ENCODE measurements at regions not wholly inside any gene's neighbourhood (a gene's known extent, or its start where the extent isn't known, plus 50 kb on each side); places are given as distances from the start of the nearest gene placed in this dataset.

DNA sequence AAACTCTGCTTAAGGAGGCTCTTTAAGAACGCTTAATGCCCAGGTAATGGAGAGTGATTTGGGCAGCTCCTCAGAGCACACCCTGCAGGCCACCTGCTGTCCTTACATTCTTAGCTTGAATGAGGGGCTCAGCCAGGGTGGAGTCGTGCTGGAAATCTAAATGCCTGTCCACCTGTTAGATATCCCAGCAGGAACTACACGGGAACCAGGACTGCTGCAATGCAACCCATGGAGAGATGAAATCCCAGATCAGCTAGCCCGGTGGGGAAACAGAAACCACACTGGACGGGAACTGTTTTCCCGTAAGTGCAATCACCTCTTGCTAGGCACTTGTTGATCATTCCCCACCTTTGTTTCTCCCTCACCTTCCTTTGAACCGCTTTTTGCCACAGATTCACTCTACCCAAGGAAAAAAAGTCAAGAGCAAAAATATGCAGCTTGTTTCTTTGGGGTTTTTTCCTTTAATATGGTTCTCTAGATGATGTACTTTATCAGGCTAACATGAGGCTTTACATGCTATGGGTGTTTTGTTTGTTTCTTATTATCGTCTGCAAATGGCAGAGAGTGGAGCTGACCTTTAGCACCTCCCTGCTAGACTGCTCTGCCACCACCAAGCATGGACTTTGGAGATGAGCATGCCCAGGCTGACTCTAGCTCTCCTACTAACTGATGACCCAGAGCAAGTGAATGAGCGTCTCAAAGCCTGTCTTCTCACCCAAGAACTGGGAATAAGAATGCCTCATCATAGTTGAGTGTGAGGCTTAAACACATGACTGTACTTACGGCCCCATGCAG, 125.9 kb upstream of the TNFAIP3 start:
- ATAC-seq (replicated peaks in 1 of 2) (no peak), DNase-seq (no peak)
- peaks cover 27% of the 10 kb centered on the region for H3K27me3 Mint-ChIP-seq (ENCODE audit: low read depth)
- H3K27ac Mint-ChIP-seq, result no peak overlapping the region
- H3K4me1 Mint-ChIP-seq (ENCODE audit: low read depth), result peaks cover 57% of the 10 kb centered on the region
- H3K9me3 Mint-ChIP-seq, result no peaks in the 10 kb centered on the region
- peaks cover 1% of the 10 kb centered on the region in 2 donors for H3K36me3 Mint-ChIP-seq (ENCODE audit: insufficient read depth in 2 of 2)
- no peak overlapping the region for H3K4me3 Mint-ChIP-seq

DNA sequence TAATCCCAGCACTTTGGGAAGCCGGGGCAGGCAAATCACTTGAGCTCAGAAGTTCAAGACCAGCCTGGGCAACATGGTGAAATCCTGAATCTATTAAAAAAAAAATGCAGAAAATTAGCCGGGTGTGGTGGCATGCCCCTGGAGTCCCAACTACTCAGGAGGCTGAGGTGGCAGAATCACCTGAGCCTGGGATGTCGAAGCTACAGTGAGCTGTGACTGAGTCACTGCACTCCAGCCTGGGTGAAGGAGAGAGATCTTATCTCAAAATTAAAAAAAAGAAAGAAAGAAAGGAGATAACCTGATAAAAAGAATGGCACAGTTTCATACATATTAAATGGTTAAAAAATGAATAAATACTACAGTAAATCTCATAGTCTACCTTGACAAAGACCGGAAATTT, 123.6 kb upstream of the TNFAIP3 start:
- H3K4me1 Mint-ChIP-seq (ENCODE audit: low read depth), result peaks cover 35% of the 10 kb centered on the region
- ATAC-seq (replicated peaks in 1 of 2) (peak in 1 of 2 donors; percentile 36), DNase-seq (no peak)
- H3K27ac Mint-ChIP-seq, result no peak overlapping the region
- H3K9me3 Mint-ChIP-seq, result no peaks in the 10 kb centered on the region
- H3K36me3 Mint-ChIP-seq (ENCODE audit: insufficient read depth in 2 of 2), result peaks cover 1% of the 10 kb centered on the region in 2 donors
- H3K4me3 Mint-ChIP-seq, result no peak overlapping the region
- H3K27me3 Mint-ChIP-seq (ENCODE audit: low read depth), result peaks cover 18% of the 10 kb centered on the region

DNA sequence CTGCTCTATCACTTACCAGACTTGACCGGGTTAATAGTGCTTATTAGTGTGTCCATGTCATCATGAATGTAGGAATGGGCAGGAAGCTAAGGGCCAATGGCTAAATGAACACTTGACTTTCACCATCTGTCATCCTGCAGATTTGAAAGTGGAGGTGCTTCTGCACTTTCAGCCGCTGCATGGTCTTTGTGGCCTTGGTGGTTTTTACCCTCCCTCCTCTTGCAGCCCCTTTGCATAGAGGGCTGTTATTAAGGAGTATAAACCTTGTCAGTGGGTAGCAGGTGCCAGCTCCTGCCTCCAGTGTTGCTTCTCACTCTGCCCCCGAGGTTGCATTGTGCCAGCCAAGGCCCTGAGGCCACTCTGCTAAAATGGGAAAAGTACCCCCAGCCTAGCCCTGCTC, 122.2 kb upstream of the TNFAIP3 start:
- ATAC-seq (replicated peaks in 1 of 2) (no peak), DNase-seq (no peak)
- Mint-ChIP-seq H3K4me1 (ENCODE audit: low read depth) (peaks cover 34% of the 10 kb centered on the region), H3K9me3 (no peaks in the 10 kb centered on the region), H3K36me3 (ENCODE audit: insufficient read depth in 2 of 2) (peaks cover 1% of the 10 kb centered on the region in 2 donors), H3K27me3 (ENCODE audit: low read depth) (peaks cover 16% of the 10 kb centered on the region), H3K27ac (no peak overlapping the region), H3K4me3 (no peak overlapping the region)

DNA sequence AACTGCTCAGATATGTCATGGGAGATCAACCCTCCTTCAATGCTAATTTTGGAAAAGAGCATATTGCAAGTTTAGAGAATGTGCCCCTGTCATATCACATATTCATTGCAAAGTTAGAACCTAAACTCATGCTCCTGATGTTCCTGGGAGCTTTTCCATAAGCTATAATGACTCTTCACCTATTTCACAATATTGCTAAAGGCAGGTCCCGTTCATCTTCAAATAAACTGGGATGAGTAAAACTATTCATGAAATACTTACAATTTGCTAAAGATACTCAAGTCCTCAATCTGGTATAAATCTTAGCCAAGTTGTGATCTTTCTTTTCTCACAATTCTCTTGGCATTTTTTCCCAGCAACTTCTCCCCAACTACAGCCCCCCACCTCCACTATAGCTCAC, 121.7 kb upstream of the TNFAIP3 start:
- ATAC-seq (replicated peaks in 1 of 2), result no peak
- H3K27ac Mint-ChIP-seq, result no peak overlapping the region

DNA sequence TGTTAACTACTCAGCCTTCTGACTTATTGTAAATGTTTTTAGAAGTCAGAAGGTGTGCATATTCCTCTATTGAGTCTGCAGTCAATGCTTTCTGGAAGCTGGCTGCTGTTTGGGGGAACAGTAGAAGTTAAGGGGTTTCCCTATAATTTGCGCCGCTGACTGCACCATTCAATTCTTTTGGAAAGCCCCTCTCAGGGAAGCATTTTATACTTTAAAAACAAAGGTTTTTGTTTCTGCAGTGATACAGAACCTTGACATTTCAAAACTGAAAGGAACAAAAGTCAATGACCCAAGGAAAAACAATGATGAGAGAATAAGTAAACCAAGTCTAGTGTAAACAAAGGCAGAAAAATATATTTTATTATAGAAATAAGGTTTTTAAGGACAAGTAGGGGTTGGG, 120.8 kb upstream of the TNFAIP3 start:
- DNase-seq (no peak), ATAC-seq (replicated peaks in 1 of 2) (no peak)
- Mint-ChIP-seq H3K27ac (no peak overlapping the region), H3K4me1 (ENCODE audit: low read depth) (peaks cover 29% of the 10 kb centered on the region), H3K4me3 (no peak overlapping the region), H3K27me3 (ENCODE audit: low read depth) (peaks cover 15% of the 10 kb centered on the region), H3K36me3 (ENCODE audit: insufficient read depth in 2 of 2) (peaks cover 0 to 1% of the 10 kb centered on the region in 2 donors), H3K9me3 (no peaks in the 10 kb centered on the region)

More for the DNA sequence above, 121.7 kb upstream of the TNFAIP3 start:
- DNase-seq, result no peak
- peaks cover 16% of the 10 kb centered on the region for H3K27me3 Mint-ChIP-seq (ENCODE audit: low read depth)
- peaks cover 0 to 1% of the 10 kb centered on the region in 2 donors for H3K36me3 Mint-ChIP-seq (ENCODE audit: insufficient read depth in 2 of 2)
- no peak overlapping the region for H3K4me3 Mint-ChIP-seq
- H3K9me3 Mint-ChIP-seq, result no peaks in the 10 kb centered on the region
- H3K4me1 Mint-ChIP-seq (ENCODE audit: low read depth), result peaks cover 34% of the 10 kb centered on the region

DNA sequence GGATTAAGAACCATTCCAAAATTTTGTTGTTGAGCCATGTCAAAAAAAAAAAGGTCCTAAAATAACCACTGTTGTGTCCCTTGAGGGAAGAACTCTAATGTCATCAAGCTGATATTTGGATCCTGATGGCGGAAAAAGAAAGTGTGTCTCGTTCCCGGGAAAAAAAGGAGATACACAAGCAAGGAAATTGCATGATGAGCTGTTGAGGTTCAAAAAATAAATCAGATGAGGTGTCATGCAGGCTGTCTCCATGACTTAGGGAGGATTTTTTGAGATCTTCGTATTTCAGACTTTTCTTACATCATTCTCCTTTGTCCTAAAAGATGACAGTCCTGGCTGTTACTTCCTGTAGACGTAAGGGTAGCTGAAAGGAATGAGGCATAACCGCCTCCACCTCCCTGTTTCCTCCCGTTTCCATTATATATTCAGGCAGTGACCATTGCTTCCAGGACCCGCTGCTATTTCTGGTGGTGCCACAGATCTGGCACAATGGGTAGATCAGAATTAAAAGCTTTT, 117.3 kb upstream of the TNFAIP3 start:
- H3K4me3 Mint-ChIP-seq, result no peak overlapping the region
- H3K9me3 Mint-ChIP-seq, result no peaks in the 10 kb centered on the region
- DNase-seq, result no peak
- H3K27me3 Mint-ChIP-seq (ENCODE audit: low read depth), result peaks cover 23% of the 10 kb centered on the region
- ATAC-seq (replicated peaks in 1 of 2), result no peak
- no peaks in the 10 kb centered on the region for H3K36me3 Mint-ChIP-seq (ENCODE audit: insufficient read depth in 2 of 2)
- H3K27ac Mint-ChIP-seq, result no peak overlapping the region
- H3K4me1 Mint-ChIP-seq (ENCODE audit: low read depth), result peaks cover 23% of the 10 kb centered on the region

DNA sequence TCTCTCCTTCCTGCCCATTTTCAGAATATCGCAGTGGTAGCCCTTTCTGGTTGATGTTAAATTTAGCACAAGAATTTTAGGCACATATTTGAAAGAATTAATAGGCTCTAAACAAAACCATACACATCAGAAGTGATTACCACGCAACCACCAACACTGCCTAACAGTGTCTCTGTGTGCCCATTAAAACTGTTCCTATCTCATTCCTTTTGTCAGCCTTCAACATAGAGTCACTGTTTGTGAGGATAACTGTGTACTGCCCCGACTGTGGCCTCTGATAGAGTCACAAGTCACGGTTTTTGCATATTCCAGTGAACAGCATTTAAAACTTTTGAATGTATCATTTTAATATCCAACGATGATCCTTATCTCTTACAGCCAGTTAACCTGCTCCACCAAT, 116.8 kb upstream of the TNFAIP3 start:
- DNase-seq (no peak), ATAC-seq (replicated peaks in 1 of 2) (no peak)
- Mint-ChIP-seq H3K27me3 (ENCODE audit: low read depth) (peaks cover 23% of the 10 kb centered on the region), H3K36me3 (ENCODE audit: insufficient read depth in 2 of 2) (no peaks in the 10 kb centered on the region), H3K27ac (no peak overlapping the region), H3K4me3 (no peak overlapping the region), H3K4me1 (ENCODE audit: low read depth) (peaks cover 17% of the 10 kb centered on the region), H3K9me3 (no peaks in the 10 kb centered on the region)

DNA sequence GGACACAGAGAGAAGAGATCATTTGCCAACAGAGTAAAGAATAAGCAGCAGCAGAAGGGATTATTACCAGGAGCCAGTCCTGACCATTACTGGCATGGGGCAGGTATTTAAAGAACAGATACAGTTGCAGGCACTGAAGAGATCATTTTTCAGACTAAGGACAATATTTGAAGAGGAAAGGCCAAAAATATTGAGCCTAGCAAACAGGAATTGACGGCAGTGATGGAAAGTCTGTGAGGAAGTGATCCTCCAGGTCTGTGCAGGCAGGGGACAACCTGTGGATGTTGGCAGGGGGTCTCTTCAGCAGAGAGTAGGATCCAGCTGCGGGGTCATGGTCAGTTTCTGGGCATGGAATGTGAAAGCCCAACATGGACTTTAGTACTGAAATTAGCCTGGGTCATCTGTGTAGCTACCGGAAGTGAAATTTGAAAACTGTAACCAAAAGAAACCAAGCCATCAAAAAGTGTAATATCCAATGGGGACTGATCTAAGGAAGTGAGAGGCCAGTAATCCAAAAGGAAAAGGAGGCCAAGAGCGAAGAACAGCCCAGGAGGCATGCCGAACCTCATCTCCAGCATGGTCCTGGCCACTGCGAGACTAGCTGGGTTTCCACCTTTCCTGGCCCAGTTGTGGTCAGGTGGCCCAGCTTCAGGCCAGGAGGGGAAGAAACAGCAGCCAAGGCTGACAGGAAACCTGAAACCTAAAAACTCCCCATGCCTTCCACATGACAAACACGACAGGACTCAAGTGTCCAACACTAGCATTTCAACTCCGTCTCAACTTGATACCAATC, 115.1 kb upstream of the TNFAIP3 start:
- Mint-ChIP-seq H3K9me3 (no peaks in the 10 kb centered on the region), H3K27ac (no peak overlapping the region), H3K4me1 (ENCODE audit: low read depth) (peaks cover 7% of the 10 kb centered on the region), H3K27me3 (ENCODE audit: low read depth) (peaks cover 29% of the 10 kb centered on the region), H3K4me3 (no peak overlapping the region), H3K36me3 (ENCODE audit: insufficient read depth in 2 of 2) (no peaks in the 10 kb centered on the region)
- ATAC-seq (replicated peaks in 1 of 2) (no peak), DNase-seq (no peak)

DNA sequence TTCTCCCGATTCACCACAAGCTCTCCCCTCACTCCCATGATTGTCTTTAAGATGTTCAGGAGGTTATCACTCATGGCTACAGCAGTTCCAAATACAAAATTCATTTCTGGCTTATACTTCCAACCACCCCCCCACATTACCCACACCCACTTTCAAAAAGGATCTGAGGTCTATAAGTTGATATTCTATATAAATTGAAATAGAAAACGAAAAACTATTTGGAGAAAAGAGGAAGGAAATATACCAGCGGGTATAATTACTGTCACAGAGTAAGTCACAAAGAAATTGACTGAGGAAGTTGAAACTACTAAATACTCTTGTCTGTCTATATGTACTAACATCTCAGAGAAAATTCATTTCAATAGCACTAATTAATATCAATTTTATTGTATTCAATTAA, 112.7 kb upstream of the TNFAIP3 start:
- H3K36me3 Mint-ChIP-seq (ENCODE audit: insufficient read depth in 2 of 2), result no peaks in the 10 kb centered on the region
- peaks cover 29% of the 10 kb centered on the region for H3K27me3 Mint-ChIP-seq (ENCODE audit: low read depth)
- ATAC-seq (replicated peaks in 1 of 2), result no peak
- no peak for DNase-seq
- no peak overlapping the region for H3K4me3 Mint-ChIP-seq
- H3K9me3 Mint-ChIP-seq, result peaks cover 0 to 2% of the 10 kb centered on the region in 2 donors
- no peak overlapping the region for H3K27ac Mint-ChIP-seq
- peaks cover 7% of the 10 kb centered on the region for H3K4me1 Mint-ChIP-seq (ENCODE audit: low read depth)

DNA sequence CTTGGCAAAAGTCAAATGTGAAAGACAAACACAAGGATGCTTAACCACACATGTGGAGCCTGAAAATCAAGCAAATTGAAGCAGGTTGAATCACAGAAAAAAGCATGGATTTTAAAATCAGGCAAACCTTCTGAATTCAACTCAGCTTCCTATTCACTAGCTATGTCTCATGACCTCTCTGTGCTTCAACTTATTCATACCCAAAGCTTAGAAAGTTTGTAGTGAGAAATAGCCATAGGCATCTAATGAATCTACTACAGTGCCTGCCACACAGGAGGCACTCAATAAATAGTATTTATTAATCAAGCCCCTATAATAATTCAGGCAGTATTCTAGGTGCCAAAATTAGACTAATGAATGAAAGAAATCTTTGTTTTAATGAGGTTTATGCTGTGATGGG, 112.2 kb upstream of the TNFAIP3 start:
- H3K27ac Mint-ChIP-seq, result no peak overlapping the region
- ATAC-seq (replicated peaks in 1 of 2), result no peak

DNA sequence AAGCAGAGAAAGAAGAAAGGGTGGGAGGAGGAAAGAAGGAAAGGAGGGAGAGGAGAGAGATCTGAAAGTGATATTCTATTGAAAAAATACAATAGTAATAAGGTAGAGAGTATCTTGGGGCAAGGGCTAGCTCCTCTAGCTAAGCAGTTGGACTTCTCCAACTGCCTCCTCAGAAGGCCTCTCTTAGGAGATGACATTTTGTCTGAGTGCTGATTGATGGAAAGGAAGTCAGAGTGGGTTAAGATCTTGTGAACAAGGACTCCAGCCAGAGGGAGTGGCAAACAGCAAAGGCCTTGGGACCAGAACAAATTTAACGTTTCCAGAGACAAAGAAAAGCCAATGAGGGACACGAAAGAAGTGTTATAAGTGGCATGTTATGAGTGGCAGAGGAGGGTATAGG, 111.8 kb upstream of the TNFAIP3 start:
- Mint-ChIP-seq H3K36me3 (ENCODE audit: insufficient read depth in 2 of 2) (no peaks in the 10 kb centered on the region), H3K27ac (no peak overlapping the region), H3K4me1 (ENCODE audit: low read depth) (peaks cover 7% of the 10 kb centered on the region), H3K27me3 (ENCODE audit: low read depth) (peaks cover 22% of the 10 kb centered on the region), H3K9me3 (peaks cover 0 to 2% of the 10 kb centered on the region in 2 donors), H3K4me3 (no peak overlapping the region)
- DNase-seq, result no peak
- ATAC-seq (replicated peaks in 1 of 2), result no peak

More for the DNA sequence above, 112.2 kb upstream of the TNFAIP3 start:
- Mint-ChIP-seq H3K9me3 (peaks cover 0 to 2% of the 10 kb centered on the region in 2 donors), H3K36me3 (ENCODE audit: insufficient read depth in 2 of 2) (no peaks in the 10 kb centered on the region), H3K4me3 (no peak overlapping the region), H3K27me3 (ENCODE audit: low read depth) (peaks cover 26% of the 10 kb centered on the region), H3K4me1 (ENCODE audit: low read depth) (peaks cover 7% of the 10 kb centered on the region)
- no peak for DNase-seq

DNA sequence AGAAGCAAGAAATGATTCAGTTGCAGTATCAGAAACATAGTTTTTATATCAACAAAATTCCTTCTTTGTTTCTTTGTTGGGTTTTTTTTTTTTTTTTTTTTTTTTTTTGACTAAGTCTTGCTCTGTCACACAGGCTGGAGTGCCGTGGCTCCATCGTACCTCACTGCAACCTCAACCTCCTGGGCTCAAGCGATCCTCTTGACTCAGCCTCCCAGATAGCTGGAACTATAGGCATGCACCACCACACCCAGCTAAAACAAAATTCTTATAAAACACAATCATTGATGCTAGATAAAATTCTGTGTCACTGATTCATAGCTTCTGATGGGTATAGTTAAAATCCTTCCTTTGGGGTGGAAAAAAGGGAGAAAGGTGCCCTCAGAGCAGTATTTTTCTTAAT, 110.3 kb upstream of the TNFAIP3 start:
- H3K4me3 Mint-ChIP-seq, result no peak overlapping the region
- H3K4me1 Mint-ChIP-seq (ENCODE audit: low read depth), result peaks cover 7% of the 10 kb centered on the region
- no peak for DNase-seq
- no peak for ATAC-seq (replicated peaks in 1 of 2)
- H3K9me3 Mint-ChIP-seq, result peaks cover 0 to 2% of the 10 kb centered on the region in 2 donors
- peaks cover 21% of the 10 kb centered on the region for H3K27me3 Mint-ChIP-seq (ENCODE audit: low read depth)
- no peak overlapping the region for H3K27ac Mint-ChIP-seq
- H3K36me3 Mint-ChIP-seq (ENCODE audit: insufficient read depth in 2 of 2), result peaks cover 0 to 1% of the 10 kb centered on the region in 2 donors

DNA sequence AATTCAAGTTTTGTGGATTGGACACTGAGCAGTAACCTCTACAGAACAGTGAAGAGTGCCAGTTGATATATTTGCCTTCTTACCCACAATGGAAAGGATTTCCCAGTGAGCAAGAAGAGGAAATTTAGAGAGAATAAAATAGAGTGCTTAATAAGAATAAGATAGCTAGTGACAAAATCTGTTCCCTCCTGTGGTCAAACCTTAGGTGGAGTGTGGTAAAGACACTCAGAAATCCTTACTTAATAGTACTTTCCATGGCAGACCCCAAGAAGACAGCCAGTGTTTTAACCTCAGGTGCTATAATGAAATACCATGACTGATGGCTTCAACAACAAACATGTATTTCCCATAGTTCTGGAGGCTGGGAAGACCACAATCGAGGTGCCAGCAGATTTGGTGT, 108.4 kb upstream of the TNFAIP3 start:
- DNase-seq, result no peak
- ATAC-seq (replicated peaks in 1 of 2), result peak in 1 of 2 donors; percentile 15
- H3K36me3 Mint-ChIP-seq (ENCODE audit: insufficient read depth in 2 of 2), result peaks cover 0 to 1% of the 10 kb centered on the region in 2 donors

More for the DNA sequence above, 108.4 kb upstream of the TNFAIP3 start:
- Mint-ChIP-seq H3K27ac (no peak overlapping the region), H3K9me3 (peaks cover 0 to 2% of the 10 kb centered on the region in 2 donors), H3K4me1 (ENCODE audit: low read depth) (peaks cover 7% of the 10 kb centered on the region), H3K4me3 (no peak overlapping the region), H3K27me3 (ENCODE audit: low read depth) (peaks cover 15% of the 10 kb centered on the region)
